Adrenal gland (tissue), 5 donors: ENCODE measurements at regions not wholly inside any gene's neighbourhood (a gene's known extent, or its start where the extent isn't known, plus 50 kb on each side); places are given as distances from the start of the nearest gene placed in this dataset.

Experiments
- CTCF ChIP-seq, 6 experiments: fragments of 450-650 bp in 4 of 6; fragments of 200-600 bp in 2 of 6; sonication (generic) in 1 of 6; IDR thresholded peaks; 1 replicate in 5 of 6; 2 replicates in 1 of 6; pipeline versions ENCODE4 v1.5.1 to v1.8.0; 2016 to 2021; ENCODE audit warnings: antibody characterized with exemption in 6 of 6, mild to moderate bottlenecking in 2 of 6, moderate library complexity in 1 of 6
- POLR2A ChIP-seq, 2 donors: fragments of 450-650 bp; IDR thresholded peaks; one replicate each; pipeline ENCODE4 v1.6.1; 2017; ENCODE audit warnings: antibody characterized with exemption in 2 of 2, mild to moderate bottlenecking in 2 of 2, moderate library complexity in 1 of 2
- donor health status: DM: no; HTN: no; CAD: no.

- TF ChIP-seq CTCF (IDR thresholded peaks at IDR 0.05) (no peak), POLR2A (IDR thresholded peaks at IDR 0.05) (no peak)
Measured at GRCh38 chr2:49270091-49270490, 115.8 kb upstream of the FSHR start.
